AML-193 (cell line): ENCODE measurements at regions not wholly inside any gene's neighbourhood (a gene's known extent, or its start where the extent isn't known, plus 50 kb on each side); places are given as distances from the start of the nearest gene placed in this dataset.

Experiments used
- DNase-seq, 2 experiments: peaks; one replicate each; lab custom pipeline; 2025; lab: John Stamatoyannopoulos, UW

DNA sequence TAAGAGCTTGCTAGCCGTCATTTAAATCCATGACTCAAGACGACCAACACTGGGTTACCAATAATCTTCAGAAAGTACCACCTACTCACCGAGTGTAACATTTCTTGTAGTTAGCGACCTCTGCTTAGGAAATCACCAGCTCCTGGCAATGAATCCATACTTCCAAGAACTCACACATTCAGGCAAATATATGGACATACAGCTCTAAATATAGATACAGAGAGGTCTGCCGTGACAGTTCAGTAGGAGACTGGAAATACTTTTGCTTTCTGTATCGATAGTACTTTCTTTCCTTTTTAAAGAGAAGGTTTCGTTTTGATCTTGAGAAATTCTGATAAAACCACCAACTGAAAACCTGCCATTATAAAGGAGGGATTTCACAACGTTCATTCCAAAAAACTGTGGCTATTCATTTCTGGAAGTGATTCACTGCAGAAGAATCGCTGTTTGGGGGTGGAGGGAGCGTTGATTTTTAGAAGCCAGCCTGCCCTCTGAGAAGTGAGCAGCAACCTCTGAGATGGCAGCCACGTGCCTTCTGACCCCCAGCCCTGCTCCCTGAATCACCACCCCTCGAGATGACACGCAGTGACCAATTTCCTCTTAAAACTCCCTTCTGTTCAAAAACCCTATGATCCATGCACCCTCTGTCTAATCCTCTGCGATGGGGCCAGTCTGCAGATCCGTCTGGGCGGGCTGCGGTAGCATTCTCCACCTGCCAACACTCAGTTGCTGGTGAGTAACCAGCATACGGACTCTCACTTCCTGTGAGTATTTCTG is 179.0 kb upstream of the KLF14 start:
- DNase-seq: peak; percentile 93 to 96

GRCh38 chr7:130913639-130914553 is 179.9 kb upstream of the KLF14 start:
- DNase-seq: no peak

GRCh38 chr7:130914554-130915294 is 180.7 kb upstream of the KLF14 start:
- DNase-seq: no peak

- DNase-seq: no peak
Measured at GRCh38 chr7:130917669-130918128, 183.7 kb upstream of the KLF14 start.

GRCh38 chr7:130918129-130919052 is 184.4 kb upstream of the KLF14 start:
- DNase-seq: no peak

DNA sequence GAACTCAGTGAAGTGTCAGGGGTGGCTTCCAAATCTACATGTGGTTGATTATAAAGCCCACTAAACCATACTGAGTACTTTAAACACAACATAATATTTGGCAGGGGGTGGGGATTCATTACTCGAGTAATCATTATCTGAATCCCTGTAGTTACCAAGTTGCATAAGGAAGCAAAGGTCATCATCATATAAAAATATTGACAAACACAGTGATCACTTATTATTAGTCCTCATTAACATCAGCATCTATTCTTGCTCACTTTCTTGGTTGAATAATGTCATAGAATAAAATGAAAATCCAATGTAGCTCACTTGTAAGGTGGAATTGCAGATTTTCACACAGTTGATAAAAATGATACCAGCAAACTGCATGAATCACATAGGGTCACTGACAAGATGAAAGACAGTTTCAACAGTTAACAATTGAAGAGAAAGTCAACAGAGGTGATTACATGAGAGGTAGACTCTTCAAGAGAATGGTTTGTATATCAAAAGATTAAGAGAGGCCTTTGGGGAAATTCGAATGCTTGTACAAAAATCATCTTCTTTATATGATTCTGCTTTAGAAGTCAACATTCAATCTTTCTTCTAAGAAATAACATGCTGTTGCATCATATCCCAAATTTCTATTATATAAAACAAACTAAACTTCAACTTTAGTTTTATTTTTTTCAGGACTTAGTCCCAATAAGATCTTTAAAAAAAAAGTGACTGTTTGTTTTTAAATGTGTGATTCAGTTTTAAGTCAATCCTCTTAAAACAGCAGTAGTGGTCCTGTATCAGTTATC is 185.5 kb upstream of the KLF14 start:
- no peak for DNase-seq

- no peak for DNase-seq
Measured at GRCh38 chr7:130920122-130920521, 186.1 kb upstream of the KLF14 start.

DNA sequence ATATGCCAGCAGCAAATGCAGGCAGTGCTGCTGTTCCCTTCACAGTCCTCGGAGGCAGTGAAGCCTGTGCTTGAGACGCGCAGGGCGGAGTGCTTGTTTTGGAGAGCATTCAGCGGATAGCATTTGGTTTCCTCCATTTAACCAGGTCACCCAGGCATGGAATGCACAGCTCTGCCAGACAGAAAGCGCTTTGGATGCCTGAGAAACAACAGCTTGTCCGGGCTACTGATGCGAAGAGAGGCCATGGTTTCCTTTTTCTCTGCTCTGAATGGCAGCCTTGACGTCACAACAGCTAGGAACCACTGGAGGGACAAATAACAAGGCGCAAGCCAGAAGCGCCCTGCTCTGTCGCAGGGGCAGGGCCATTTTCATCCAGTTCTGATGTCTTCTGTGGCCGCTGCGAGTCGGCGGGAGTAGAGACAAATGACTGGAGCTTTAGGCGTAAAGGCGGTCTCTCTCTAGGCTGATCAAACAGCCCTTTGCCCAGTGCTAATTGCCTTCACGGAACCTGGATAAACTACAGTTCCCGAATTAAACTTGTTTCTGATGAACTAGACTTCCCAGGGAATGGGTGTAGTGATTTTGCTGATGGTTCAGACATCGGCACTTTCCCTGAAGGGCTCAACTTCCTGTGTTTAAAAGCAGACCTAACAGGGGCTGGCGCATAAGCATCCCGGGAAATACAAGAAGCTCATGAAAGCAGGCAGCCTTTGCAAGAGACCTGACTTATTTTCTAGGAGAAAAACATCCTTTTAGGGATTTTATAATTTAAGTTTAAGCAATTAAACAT is 187.6 kb upstream of the KLF14 start:
- DNase-seq: no peak

DNA sequence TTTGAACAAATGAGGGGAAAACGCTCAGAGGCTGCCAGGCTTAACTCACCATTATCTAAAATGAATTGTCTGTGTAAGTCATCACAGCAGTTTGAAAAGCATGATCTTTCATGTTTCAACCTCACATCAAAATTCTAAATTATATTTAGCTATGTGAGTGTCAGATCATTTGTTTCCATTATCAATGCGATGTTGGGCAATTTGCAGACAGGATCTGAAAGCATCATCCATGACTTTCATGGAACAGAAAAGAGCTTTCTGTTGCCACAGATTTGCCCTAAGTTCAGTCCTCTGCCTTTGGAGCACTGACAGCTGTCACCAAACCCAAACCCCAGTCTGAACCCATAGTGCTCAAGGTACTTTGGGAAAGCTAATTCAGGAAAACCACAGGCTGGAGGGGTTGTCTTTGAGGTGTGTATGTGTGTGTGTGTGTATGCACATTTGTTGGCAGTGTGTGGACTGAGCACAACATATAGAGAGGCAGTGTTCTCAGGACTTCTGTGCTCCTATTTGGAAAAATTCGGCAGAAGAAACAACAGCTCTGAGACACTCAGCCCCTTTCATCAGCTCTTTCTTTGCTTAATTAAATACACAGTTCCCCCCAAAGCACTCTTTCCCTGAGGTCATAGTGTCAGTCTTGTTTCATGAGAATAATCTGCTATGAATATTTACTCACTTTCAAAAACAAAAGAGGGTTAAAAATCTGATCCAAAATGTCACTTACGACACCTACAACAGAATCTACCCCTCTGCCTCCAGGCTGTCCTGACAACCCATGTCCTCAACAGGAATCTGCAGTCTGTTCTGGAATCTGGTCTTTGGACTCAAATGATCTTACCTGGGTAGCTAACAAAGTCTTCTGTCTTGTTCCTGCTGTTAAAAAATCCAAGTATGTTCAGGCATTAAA is 188.5 kb upstream of the KLF14 start:
- DNase-seq: no peak

DNA sequence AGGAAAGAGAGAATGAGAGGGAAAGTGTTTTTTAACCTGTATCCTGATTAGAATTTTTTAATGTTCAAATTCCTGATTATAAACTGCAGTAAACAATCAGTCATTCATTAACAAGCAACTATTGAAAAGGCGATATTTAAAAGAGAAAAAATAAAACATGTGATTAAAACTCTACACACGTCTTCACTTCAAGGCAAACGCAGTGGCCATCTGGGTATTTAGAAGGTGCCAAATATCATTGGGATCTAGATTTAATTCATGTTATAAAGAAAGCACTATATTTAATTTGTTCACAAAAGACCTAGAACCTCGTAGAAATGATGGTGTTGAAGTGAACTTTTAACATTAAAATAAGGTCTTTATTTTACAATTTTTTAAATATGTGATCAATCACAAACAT is 189.4 kb upstream of the KLF14 start:
- no peak for DNase-seq

DNA sequence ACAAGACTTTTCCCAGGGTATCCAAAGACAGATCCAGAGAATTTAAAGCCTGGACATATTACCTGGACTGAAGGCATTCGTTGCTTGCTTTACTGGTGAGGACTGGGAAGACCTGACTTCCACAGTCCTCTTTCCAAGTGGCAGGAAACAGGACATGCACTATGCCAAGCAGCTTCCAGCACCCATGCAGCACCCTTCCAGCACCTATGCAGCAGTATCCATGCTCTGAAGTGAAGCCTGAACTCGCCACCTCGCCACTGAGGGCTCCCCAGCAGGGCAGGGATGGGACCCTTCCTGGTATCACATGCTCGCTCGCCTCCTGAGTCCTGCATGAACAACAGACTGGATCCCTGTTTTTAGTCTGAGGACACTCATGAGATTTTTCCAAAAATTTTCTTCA is 189.9 kb upstream of the KLF14 start:
- no peak for DNase-seq

GRCh38 chr7:130925136-130925794 is 191.3 kb upstream of the KLF14 start:
- no peak for DNase-seq

- peak; percentile 45 to 57 for DNase-seq
Measured at GRCh38 chr7:130926001-130926691, 192.1 kb upstream of the KLF14 start.

DNA sequence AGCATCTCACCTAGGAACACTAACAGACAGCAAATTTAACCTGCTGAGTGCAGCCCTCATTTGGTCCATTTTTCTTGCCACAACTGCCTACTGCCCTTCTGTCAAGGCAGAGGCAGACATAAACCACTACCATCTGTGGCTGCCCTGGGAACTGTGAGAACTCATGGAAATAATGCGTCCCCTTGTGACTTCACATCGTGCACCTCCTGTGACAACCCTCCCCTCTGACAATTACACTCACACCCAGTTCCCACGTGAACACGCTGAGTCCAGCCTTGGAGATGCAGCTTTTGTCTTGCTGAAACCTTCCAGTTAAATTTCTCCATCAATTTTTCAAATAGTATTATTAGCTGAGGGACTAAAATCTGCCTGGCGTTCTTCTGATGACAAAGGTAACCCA is 193.1 kb upstream of the KLF14 start:
- DNase-seq: no peak

DNA sequence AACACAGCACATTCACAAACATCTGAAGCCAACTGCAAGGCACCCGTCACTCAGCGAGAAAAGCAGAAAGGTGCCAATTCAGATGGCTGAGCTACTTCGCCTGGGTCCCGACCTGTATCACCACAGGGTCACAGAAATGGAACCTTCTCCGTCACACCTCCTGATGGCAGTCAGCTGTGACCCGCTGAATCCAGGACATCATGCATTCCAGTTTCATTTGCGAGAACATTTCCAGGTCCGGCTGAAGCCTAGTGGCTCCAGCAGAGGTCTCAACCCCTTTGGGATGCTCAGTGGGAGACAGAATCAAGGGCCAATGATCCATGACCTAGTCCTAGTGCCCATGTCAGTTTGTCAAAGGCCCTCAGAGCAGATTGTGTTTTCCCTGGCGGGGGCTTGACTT is 193.6 kb upstream of the KLF14 start:
- no peak for DNase-seq

GRCh38 chr7:130929896-130930659 is 196.1 kb upstream of the KLF14 start:
- peak; percentile 25 to 46 for DNase-seq

DNA sequence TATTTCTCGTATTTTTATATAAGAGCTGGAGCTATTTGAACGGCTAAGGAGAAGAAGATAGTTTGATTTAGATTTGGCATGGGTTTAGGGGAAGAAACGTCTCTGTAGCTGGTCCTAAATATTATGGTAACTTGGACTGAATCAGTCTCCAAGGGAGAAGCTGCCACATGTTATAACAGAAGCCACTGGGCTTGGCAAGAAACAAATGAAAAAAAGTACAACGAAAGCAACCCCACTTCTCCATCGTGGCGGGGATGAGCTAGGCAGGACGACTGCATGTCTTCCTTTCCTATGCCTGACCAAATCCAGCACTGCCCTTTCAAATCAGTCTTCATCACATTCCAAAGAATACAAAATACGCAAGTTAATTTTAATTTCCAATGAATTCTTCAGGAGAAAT is 196.7 kb upstream of the KLF14 start:
- no peak for DNase-seq
